ENCODE measurements at regions not wholly inside any gene's neighbourhood (a gene's known extent, or its start where the extent isn't known, plus 50 kb on each side); places are given as distances from the start of the nearest gene placed in this dataset.

DNA sequence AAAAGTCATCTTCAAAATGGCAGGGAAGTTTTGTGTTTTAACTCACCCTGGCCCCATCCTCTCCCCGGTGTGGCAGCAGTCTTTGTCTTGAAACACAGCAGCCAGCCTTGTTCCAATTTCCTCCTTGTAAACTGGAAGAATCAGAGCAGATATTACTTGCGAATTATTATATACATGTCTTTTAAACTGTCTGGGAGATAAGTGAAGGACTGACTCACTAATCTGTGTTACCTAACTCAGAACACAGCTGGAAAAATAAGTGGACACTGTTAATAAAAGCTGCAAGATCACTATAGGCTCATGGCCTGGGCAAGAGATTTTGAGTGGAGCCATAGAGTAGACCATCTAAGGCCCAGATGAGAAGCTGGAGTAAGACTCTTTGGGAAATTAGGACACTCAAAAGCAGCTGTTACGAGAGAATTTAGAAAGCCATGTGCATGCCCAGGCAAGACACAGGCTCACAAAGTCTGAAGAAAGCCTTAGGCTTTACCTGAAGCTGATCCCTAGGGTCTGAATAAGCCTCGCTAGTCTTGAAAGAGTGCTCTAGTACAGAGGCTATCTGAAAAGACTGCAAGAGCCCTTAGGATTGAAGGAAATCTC is 233.0 kb upstream of the RAB4A start:
- no peak for DNase-seq

GRCh38 chr1:229040630-229041358 is 230.1 kb upstream of the RAB4A start:
- no peak for DNase-seq

DNA sequence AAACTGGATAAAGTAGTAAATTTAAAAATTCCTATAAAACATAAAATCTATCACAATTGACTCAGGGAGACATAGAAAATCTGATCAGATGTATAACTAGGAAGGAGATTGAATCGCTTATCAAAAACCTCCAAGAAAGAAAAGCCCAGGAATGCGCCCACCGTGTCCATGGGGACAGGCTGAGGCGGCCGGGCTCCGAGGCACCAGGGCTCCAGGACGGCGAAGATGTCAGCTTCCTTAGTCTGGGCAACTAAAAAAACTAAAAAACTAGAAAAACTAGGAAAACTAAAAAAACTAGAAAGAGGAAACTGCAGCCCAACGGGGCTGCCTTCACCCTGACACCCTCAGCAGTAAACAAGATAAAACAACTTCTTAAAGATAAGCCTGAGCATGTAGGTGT is 229.0 kb upstream of the RAB4A start:
- DNase-seq = no peak

- no peak for DNase-seq
Measured at GRCh38 chr1:229042482-229042881, 228.4 kb upstream of the RAB4A start.

- no peak for DNase-seq
Measured at GRCh38 chr1:229043115-229043514, 227.8 kb upstream of the RAB4A start.

DNA sequence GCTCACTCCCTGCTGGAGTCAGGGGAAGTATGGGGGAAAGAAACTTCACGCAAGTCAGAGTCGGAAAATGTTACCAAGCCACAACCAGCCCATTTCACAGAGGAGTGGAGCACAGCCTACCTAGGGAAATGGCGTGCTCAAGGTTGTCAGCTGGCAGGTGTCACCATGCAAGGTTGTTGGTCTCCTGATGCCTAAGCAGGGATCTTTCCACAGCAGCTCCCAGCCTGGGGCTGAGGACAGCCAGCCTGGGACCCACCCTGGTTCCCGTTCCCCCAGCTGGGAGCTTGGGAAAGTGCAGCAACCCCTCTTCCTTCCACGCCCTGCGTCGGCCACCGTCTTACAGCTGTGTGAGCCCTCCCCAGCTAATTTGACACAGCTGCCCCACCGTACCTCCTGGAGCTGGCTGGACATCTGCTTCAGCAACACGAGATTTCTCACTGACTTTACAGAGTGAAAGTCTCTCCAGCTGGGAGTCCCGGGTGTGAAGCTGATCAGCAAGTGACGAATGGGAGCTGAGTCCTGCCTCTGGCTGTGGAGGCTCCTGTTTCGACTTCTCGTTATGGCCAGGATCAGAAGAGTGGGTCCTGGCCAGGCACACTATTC is 224.6 kb upstream of the RAB4A start:
- no peak for DNase-seq

GRCh38 chr1:229047161-229047839 is 223.6 kb upstream of the RAB4A start:
- no peak for DNase-seq

- no peak for DNase-seq
Measured at GRCh38 chr1:229047840-229048620, 222.9 kb upstream of the RAB4A start.

- DNase-seq = no peak
Measured at GRCh38 chr1:229048896-229049295, 222.0 kb upstream of the RAB4A start.

DNA sequence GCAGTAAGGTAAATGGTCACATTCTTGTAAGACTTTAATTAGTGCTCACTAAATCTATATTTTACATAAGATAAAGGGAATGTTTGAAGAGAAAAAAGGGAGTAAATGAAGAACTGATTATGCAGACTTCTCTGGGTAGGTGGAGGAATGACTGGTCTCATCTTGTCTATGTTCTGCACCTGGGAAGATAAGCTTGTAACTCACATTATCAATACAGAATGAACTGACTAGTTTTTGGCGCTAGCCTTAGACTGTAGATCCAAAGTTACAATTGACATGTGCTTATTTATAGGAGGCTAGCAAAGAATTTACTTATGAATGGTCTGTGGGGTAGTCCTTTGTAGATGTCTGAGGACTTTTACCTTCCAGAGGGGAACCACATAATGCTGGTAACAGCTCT is 214.9 kb upstream of the RAB4A start:
- no peak for DNase-seq

DNA sequence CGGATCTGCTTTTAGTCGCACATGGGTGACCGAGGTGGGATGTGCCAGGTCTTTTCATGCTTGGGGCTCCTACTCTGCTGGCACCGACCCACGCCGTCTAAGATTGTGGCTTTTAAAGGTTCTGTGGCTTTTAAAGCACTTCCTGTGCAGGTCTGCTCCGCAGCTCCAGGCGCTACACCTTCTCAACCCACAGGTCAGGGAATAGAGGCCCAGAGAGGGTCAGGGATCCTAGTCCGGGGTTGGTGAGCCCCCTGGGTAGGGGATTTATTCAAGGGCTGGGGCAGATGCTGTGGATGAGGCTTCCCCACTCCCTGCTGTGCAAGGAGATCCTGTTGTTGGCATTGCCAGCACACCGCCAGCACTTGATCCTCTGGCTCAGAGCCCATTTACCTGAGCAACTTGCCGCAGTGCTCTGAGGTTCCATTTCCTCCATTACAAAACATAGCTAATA is 212.8 kb upstream of the RAB4A start:
- no peak for DNase-seq

DNA sequence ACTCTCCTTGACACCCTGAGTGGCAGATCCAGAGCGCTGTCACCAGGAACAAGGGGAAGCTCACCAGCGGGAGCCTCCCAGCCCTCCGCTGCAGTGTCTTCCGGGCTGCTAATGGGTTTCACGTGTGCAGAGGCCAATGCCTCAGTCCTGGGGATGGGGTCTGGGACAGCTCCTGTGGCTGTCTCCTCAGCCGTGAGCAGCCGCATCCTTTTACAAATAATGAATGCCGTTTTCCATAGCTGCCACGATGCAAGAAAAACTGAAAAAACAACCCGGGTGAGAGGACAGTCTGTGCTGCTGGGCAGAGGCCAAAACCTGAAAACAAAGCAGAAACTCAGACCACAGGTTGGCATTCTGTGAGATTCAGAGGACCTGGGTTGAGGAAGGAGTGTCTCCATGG is 212.2 kb upstream of the RAB4A start:
- DNase-seq = no peak

GRCh38 chr1:229059671-229060539 is 211.0 kb upstream of the RAB4A start:
- no peak for DNase-seq

GRCh38 chr1:229062135-229062534 is 208.8 kb upstream of the RAB4A start:
- no peak for DNase-seq

GRCh38 chr1:229063154-229063773 is 207.6 kb upstream of the RAB4A start:
- DNase-seq = no peak

DNA sequence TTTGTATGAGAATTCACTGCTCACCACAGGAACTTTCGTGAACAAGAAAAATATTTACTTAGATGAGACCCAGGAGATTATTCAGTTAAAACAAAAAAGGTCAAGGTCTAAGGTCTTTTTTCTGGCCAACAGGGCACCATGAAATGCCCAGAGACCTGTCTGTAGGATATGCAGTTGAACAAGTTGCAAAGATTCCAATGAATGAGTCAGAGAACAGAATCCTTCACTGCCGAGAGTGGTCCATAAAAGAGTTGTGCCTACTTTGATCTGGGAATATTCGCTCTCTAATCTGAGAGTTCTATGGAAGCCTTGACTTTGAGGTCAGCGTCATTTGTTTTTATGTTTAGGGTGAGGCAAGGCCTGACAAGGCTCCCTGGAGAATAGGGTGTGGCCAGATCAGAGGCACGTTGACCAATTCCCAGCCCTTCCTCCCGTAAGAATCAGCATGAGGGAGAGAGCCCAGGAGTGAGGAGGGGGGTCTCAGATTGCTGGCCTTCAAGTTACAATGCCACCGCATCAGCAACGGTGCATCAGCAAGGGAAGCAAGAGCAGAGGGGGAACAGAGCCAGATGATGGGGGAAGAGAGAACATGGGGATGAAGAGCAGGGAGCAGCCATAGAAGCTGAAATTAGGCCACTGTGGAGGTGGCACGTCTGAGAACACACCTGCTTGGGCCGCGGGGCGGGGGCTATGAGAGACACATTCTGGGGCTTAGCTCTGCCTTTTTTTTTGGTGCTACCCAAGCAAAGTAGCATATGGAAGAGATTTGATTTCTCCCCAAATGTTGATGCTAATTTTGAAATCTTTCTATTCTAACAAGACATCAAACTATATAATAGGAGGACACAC is 206.4 kb upstream of the RAB4A start:
- DNase-seq = no peak

DNA sequence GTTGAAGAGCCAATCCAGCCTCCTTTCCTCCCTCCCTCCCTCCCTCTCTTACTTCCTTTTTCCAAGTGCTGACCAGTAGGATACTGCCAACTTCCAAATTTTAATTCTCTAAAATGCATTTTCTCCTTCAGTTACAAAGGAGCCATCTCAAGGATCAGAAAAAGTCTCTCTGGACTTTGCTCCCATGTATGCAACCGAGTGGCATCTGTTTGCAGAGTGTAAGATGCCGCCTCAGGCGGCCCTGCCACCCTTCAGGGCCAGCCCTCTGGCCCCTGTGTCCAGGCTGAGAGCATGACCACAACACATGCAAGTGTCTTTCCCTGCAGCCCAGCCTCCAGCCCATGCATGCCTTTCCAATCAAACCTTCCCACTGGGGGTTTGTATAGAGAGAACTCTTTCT is 205.3 kb upstream of the RAB4A start:
- DNase-seq = no peak

- no peak for DNase-seq
Measured at GRCh38 chr1:229066591-229066990, 204.3 kb upstream of the RAB4A start.

DNA sequence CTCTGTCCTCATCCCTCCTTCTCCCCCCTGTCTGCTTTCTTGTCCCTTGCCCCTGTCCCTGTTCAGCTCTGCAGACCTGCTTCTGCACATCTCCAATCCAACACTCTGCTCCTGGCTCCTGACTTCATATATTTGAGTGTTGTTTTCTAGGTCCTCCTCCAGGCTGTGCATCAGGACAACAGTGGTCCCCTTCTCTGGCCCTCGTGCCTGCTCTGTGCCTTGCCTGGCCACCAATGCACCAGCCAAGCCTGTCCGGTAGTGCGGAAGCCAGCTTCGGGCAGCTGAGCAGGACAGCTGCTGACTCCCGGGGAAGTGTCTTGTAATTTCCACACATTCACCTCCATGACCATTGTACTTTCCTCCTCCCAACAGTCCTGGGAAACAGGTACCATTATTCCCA is 203.4 kb upstream of the RAB4A start:
- DNase-seq = no peak

GRCh38 chr1:229068270-229068987 is 202.5 kb upstream of the RAB4A start:
- DNase-seq = no peak

All from SHP77 (cell line).